GM18909 (cell line): ENCODE measurements at regions not wholly inside any gene's neighbourhood (a gene's known extent, or its start where the extent isn't known, plus 50 kb on each side); places are given as distances from the start of the nearest gene placed in this dataset.

Source experiments
- ATAC-seq: cut with Tn5 transposase; IDR thresholded peaks from one replicate; pipeline ENCODE4 v1.9.1; 2021; ENCODE audit warnings: mild to moderate bottlenecking; ENCODE audit not compliant: unreplicated experiment, poor library complexity

DNA sequence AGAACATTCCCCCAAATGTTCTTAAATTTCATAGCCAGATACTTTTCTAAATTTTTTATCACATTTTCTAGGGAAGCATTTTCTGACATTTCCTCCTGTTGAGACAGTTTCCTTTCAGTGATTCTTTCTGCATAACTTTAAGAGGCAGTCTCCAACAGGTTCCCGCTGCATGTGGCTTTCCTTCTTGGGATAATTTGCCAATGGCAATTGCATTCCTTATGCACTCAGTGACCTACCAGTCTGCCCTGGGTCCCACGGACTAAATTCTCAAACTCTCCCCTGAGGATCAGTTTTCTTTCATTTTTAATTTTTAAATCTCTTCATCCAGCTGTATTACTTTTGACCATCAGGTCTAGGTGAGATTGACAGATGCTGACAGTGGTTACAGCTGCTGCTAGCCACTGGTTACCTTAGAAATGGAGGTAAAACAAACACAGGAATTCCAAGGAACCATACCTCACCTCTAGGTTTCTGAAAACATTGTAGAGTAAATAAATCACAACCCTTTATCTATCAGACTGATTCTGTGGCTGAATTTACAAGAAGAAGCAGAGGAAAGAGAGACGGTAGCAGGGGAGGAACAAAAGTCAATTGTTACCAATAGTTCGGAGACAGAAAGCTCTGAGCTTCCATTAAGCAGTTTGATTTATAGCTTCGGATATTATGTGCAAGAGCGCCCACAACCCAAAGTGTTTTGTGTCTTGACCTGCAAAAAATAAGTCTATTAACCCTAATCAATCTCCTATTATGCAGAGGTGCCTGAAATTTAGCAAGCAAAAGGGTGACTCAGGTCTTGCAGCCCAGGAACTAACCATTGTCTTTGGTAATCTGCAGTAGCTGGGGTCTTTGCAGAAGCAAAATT, 216.0 kb downstream of the PMP22 start:
- no peak for ATAC-seq

DNA sequence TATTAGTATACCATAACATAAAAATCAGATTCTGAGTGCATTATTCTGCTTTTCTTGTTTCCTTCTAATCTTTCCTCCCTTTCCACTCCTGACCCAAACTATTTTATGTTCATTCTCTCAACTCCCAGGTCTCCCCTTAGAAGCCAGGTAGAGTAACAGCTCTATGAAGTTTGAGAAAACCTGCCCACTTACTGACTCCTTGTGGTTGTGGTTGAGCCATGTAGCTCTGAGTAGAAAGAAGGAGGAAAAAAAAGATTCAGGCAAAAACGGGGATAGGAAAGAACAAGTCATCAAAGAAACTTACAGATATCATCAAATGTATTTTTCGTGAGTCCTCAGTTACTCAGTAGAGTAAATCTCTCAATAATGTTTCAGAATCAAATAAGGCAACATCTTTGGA, 216.7 kb downstream of the PMP22 start:
- ATAC-seq, result no peak

GRCh38 chr17:15042311-15042710, 222.8 kb downstream of the PMP22 start:
- ATAC-seq, result no peak

GRCh38 chr17:15039366-15039765, 225.8 kb downstream of the PMP22 start:
- no peak for ATAC-seq

DNA sequence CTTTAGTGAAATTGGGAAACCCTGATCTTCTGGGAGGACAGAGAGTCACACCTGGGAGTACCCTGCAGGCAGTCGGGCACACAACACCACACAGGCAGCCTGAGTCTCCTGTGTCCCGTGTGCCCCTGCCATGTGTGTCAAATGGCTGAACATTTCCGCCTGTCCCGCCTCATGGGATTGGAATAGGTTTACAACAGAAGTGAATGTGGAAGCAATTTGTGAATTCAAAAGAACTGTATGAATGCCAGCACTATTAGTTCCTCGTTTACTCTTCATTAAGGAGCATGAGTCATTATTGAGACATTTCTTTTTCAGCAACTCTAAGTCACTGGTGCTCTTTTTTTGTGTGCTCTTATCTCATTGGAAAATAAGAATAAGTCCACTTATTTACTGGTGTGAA, 226.5 kb downstream of the PMP22 start:
- no peak for ATAC-seq

DNA sequence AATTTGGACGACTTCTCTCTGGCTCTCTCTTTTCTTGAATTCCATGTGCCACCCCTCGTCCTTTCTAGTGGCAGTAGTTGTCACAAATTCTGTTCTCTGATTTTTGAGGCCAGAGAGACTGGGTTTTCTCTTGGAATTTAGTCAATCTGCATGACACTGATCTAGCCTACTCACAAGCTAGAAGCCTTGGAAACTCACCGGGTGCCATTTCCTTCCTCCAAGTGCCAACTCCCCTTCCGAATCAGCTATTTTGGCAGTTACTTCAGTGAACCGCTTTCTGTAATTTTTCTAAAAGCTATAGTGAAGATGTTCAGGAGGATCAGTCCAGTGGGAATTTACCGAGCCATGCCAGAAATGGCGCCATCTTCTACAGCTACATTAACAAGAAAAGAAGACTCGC, 228.9 kb downstream of the PMP22 start:
- no peak for ATAC-seq

GRCh38 chr17:15031975-15032374, 233.2 kb downstream of the PMP22 start:
- ATAC-seq, result no peak

GRCh38 chr17:15029469-15029868, 235.7 kb downstream of the PMP22 start:
- ATAC-seq, result no peak

DNA sequence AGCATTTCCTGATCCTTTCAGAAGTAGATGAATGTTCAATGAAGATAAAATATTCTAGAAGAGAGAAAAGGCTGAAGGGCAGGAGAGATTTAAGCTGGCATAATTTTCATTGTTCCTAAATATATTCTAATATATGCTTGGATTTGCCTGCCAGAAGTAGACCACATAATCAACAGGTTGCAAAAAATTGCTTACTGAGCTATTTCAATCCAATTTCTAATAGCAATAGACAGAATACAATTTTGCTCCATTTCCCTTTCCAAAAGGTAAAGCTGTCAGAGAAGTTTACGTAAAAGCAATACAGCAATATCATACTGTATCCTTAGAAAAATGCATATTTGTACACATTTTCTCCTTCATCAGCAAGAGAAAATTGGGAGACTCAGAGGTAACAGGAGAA, 237.3 kb downstream of the PMP22 start:
- no peak for ATAC-seq

DNA sequence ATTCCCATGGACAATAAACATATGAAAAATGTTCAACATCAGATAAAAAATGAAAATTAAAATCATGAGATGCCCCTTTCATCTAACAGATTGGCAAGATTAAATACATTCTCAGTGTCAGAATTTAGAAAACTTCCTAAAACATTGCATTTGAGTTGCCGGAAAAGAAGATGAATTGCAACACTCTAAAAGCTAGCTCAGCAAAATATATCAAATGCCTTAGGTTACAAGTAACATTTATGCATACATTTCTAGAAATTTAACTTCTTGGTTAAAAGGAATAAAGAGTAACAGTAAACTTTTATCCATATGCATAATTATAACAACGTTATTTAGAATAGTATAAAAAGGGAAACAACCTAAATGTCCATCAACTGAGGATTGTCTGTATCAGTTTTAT, 239.0 kb downstream of the PMP22 start:
- no peak for ATAC-seq

DNA sequence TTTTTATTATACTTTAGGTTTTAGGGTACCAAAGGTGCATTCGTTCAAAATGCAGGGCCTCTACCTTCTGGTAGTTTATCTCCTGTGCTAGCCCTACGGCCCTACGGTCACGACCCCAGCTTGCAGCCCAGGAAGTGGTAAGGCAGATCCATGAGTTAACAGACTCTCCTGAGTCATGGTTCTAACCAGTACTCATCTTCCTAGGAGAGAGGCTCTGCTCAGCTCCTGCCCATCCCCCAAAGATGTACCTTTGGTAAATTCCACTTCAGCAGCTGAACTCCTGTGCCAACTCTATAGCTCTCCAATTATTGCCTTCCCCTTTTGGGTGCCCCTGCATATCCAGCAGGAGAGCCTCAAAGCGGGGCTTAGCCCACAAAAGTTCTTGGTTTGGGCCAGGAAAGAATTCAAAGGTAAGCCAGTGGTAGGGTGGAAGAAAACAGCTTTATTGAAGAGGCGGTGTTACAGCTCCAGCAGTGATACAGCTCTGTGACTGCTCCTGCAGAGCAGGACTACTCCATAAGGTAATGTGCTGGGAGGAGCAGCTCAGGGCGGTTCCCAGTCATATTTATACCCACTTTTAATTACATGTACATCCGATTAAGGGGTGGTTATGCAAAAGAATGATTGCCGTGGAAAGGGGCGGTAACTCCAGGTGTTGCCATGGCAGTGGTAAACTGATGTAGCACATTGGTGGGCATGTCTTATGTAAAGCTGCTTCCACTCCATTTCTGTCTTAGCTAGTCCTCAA, 241.4 kb downstream of the PMP22 start:
- ATAC-seq, result no peak

GRCh38 chr17:15019158-15019557, 246.0 kb downstream of the PMP22 start:
- ATAC-seq, result no peak

- ATAC-seq, result no peak
Measured at GRCh38 chr17:15012351-15012980, 252.7 kb downstream of the PMP22 start.

DNA sequence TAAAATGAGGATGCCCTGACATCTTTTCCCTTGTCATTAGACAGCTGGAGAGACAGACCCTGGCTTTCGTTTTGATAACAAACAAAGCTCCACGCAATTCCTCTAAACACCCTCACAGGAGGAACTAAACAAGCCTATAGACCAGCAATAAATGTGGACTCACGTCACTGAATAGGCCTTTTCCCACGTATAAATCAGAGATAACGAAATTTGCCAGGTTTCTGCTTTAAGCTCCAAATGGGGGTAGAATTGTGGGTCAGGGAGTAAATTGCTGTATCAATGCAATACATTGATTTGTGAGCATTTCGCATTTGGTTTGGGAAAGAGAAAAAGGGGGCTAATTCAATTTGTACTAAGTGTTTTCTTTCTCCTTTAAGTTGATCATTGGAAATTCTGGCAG, 256.0 kb downstream of the PMP22 start:
- no peak for ATAC-seq

GRCh38 chr17:15007147-15007553, 258.0 kb downstream of the PMP22 start:
- ATAC-seq, result no peak

DNA sequence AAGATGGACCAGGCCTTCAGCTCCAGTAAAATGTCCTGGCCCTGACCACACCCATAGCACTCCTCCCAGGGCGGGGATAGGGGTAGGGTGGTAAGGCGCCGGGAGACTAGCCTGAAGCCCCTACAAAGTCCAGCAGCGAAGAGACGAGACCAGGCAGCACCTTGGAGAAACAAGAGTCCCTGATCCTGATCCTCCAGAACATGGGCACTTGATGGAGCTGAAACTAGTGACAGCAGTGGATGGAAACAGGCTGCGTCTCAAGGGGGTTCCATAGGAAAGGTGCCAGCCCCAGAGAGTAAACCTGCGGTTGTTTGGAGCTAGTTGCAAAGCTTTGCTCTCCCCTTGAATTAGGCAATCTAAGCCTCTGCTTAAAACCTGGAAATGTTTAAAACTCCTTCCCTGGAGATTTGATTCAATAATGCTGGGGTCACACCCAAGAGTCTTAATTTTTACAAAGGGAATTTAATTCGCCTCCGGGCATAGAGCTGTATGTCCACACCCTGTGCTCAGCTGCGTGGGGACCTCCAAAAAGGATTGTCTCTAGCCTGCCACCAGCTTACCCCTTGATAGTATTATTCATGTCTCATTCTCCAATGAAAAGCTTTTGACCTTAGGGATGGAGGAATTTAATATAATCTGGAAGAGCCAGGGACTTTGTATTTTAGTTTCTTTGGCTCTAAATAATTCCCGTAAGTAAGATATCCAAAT, 258.6 kb downstream of the PMP22 start:
- ATAC-seq, result no peak

- no peak for ATAC-seq
Measured at GRCh38 chr17:15000661-15001060, 264.5 kb downstream of the PMP22 start.

DNA sequence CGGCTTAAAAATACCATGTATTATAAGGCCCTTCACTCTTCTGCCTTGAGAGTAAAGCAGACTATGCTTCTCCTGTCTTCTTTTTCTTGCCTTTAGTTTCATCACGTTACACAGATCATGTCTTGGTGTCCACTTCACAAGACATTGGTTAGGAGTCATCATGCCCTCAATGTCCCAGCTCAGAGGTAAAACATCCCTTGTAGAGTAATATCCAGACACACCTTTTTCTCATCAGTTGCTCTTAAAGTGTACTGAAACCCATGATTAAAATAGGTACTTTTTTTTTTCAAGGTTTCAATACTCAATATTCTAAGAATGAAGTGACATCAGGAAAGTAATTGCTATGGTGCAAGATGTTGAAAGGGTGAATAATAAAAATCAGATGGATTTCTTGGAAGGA, 267.8 kb downstream of the PMP22 start:
- ATAC-seq, result no peak

DNA sequence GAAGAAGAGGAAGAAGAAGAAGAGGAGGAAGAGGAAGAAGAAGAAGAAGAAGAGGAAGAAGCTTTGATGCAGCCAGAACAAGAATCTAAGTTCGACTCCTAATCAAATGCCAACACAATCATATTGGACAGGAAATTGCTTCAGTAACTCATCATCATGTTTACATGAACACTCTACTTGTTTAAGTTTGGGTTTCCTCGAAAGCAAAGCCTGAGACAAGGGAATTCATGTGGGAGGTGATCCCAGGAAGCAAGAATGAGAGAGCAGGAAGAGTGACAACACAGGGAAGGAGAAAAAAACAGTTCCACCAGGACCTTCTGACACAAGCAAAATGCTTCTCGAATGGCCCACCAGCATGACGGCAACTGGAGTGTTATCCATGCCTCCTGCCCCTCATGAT, 279.0 kb downstream of the PMP22 start:
- no peak for ATAC-seq

GRCh38 chr17:14972844-14973243, 292.3 kb downstream of the PMP22 start:
- ATAC-seq, result no peak

DNA sequence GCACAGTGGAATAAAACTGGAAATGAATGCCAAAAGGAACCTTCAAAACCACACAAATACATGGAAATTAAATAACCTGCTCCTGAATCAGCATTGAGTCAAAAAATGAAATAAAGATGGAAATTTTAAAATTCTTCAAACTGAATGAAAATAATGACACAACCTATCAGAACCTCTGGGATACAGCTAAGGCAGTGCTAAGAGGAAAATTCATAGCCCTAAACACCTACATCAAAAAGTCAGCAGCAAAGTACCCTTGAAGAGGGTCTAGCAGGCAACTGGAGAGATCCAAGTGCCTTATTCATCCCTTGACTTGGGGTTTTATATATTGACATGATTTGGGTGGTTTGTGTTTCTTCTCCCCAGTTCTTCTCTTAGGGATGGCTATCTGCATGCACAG, 294.1 kb downstream of the PMP22 start:
- no peak for ATAC-seq
